Loucy (cell line): ENCODE measurements at regions not wholly inside any gene's neighbourhood (a gene's known extent, or its start where the extent isn't known, plus 50 kb on each side); places are given as distances from the start of the nearest gene placed in this dataset.

Source experiments
- H2AFZ ChIP-seq: fragments of 200-600 bp; sonication (generic); 2 replicates; pipeline ENCODE4 v1.6.0; 2016; ENCODE audit warnings: antibody characterized with exemption, mild to moderate bottlenecking, low read length, moderate library complexity
- H3F3A ChIP-seq: fragments of 200-600 bp; 2 replicates; pipeline ENCODE4 v1.6.0; 2016; ENCODE audit warnings: antibody characterized with exemption, low read depth, mild to moderate bottlenecking
- H3K27me3 ChIP-seq: fragments of 200-600 bp; sonication (generic); 2 replicates; pipeline ENCODE4 v1.6.1; 2014; ENCODE audit warnings: low read length, mild to moderate bottlenecking; ENCODE audit not compliant: insufficient read depth, poor library complexity, severe bottlenecking
- H3K36me3 ChIP-seq: fragments of 200-600 bp; sonication (generic); 2 replicates; pipeline ENCODE4 v1.6.1; 2016; ENCODE audit warnings: low read length; ENCODE audit not compliant: insufficient read depth
- H3K4me1 ChIP-seq: fragments of 200-600 bp; sonication (generic); 2 replicates; pipeline ENCODE4 v1.5.1; 2014; ENCODE audit warnings: low read length, mild to moderate bottlenecking; ENCODE audit not compliant: insufficient read depth, poor library complexity, severe bottlenecking
- H3K4me2 ChIP-seq: fragments of 200-600 bp; sonication (generic); 2 replicates; pipeline ENCODE4 v1.6.0; 2014; ENCODE audit warnings: antibody characterized with exemption, low read length, low read depth, mild to moderate bottlenecking; ENCODE audit not compliant: poor library complexity, severe bottlenecking
- H3K4me3 ChIP-seq: fragments of 200-600 bp; sonication (generic); 2 replicates; pipeline ENCODE4 v1.5.1; 2014; ENCODE audit warnings: low read length, mild to moderate bottlenecking, mixed read lengths; ENCODE audit not compliant: poor library complexity, severe bottlenecking
- H3K79me2 ChIP-seq: fragments of 200-600 bp; sonication (generic); 2 replicates; pipeline ENCODE4 v1.6.1; 2014; ENCODE audit warnings: low read length; ENCODE audit not compliant: insufficient read depth
- H3K9ac ChIP-seq: fragments of 200-600 bp; sonication (generic); 2 replicates; pipeline ENCODE4 v1.6.0; 2014; ENCODE audit warnings: mild to moderate bottlenecking, low read depth, low read length, moderate library complexity; ENCODE audit not compliant: poor library complexity, severe bottlenecking
- H3K9me2 ChIP-seq: fragments of 200-600 bp; sonication (generic); replicated peaks from 2 replicates; pipeline ENCODE4 v1.6.1; 2016; ENCODE audit warnings: low read depth, low read length, mixed read lengths
- H3K9me3 ChIP-seq: fragments of 200-600 bp; sonication (generic); 2 replicates; pipeline ENCODE4 v1.6.1; 2014; ENCODE audit warnings: mild to moderate bottlenecking, antibody characterized with exemption, low read length, low read depth; ENCODE audit not compliant: insufficient read depth
- H4K20me1 ChIP-seq: fragments of 200-600 bp; sonication (generic); 2 replicates; pipeline ENCODE4 v1.6.0; 2014; ENCODE audit warnings: antibody characterized with exemption, low read length, mild to moderate bottlenecking; ENCODE audit not compliant: insufficient read depth, poor library complexity, severe bottlenecking
- CTCF ChIP-seq: fragments of 200-600 bp; sonication (generic); conservative IDR thresholded peaks from 2 replicates; pipeline ENCODE4 v1.5.1; 2014; ENCODE audit warnings: mild to moderate bottlenecking, antibody characterized with exemption, low read length
- EZH2phosphoT487 ChIP-seq: fragments of 200-600 bp; IDR thresholded peaks from 2 replicates; pipeline ENCODE4 v1.6.1; 2018; ENCODE audit warnings: antibody characterized with exemption, mild to moderate bottlenecking, moderate library complexity, borderline replicate concordance

GRCh38 chr2:221931251-221931991, 359.3 kb upstream of the EPHA4 start:
- no peaks in the 10 kb centered on the region for H3K9me2 ChIP-seq
- no peaks in the 10 kb centered on the region for H3K27me3 ChIP-seq
- H3K9me3 ChIP-seq: no peaks in the 10 kb centered on the region
- TF ChIP-seq EZH2phosphoT487: no peak
- no peak for TF ChIP-seq CTCF
- no peaks in the 10 kb centered on the region for H3F3A ChIP-seq
- no peaks in the 10 kb centered on the region for H3K4me1 ChIP-seq
- no peaks in the 10 kb centered on the region for H4K20me1 ChIP-seq
- no peak overlapping the region for H3K4me3 ChIP-seq
- no peak overlapping the region for H3K9ac ChIP-seq
- H3K4me2 ChIP-seq: no peak overlapping the region
- H3K36me3 ChIP-seq: no peaks in the 10 kb centered on the region
- no peak overlapping the region for H2AFZ ChIP-seq
- H3K79me2 ChIP-seq: no peaks in the 10 kb centered on the region

- no peaks in the 10 kb centered on the region for H3F3A ChIP-seq
- no peaks in the 10 kb centered on the region for H3K27me3 ChIP-seq
- H3K36me3 ChIP-seq: no peaks in the 10 kb centered on the region
- no peaks in the 10 kb centered on the region for H3K4me1 ChIP-seq
- H3K9me3 ChIP-seq: no peaks in the 10 kb centered on the region
- H3K79me2 ChIP-seq: no peaks in the 10 kb centered on the region
- H3K4me3 ChIP-seq: no peak overlapping the region
- no peaks in the 10 kb centered on the region for H3K9me2 ChIP-seq
- H3K4me2 ChIP-seq: no peak overlapping the region
- no peak overlapping the region for H2AFZ ChIP-seq
- no peak for TF ChIP-seq EZH2phosphoT487
- no peak for TF ChIP-seq CTCF
- no peaks in the 10 kb centered on the region for H4K20me1 ChIP-seq
- H3K9ac ChIP-seq: no peak overlapping the region
These were observed 357.2 kb upstream of the EPHA4 start for GRCh38 chr2:221929259-221929658.

- H3K36me3 ChIP-seq: no peaks in the 10 kb centered on the region
- no peaks in the 10 kb centered on the region for H3K4me1 ChIP-seq
- 0 out of 2 replicates have a peak, but pooled peaks cover 3% of the 10 kb centered on the region for H3K9me3 ChIP-seq
- no peak overlapping the region for H3K9ac ChIP-seq
- no peak overlapping the region for H3K4me3 ChIP-seq
- no peaks in the 10 kb centered on the region for H3K79me2 ChIP-seq
- H4K20me1 ChIP-seq: no peaks in the 10 kb centered on the region
- no peaks in the 10 kb centered on the region for H3K27me3 ChIP-seq
- TF ChIP-seq EZH2phosphoT487: no peak
- TF ChIP-seq CTCF: no peak
- no peaks in the 10 kb centered on the region for H3K9me2 ChIP-seq
- no peaks in the 10 kb centered on the region for H3F3A ChIP-seq
- no peak overlapping the region for H3K4me2 ChIP-seq
- H2AFZ ChIP-seq: no peak overlapping the region
These were observed 354.2 kb upstream of the EPHA4 start for GRCh38 chr2:221926327-221926726.
